ENCODE measurements at regions not wholly inside any gene's neighbourhood (a gene's known extent, or its start where the extent isn't known, plus 50 kb on each side); places are given as distances from the start of the nearest gene placed in this dataset.

- no peak for TF ChIP-seq EP300 (conservative IDR thresholded peaks at IDR 0.05; ENCODE audit: poor library complexity, severe bottlenecking)
- TF ChIP-seq CTCF (IDR thresholded peaks at IDR 0.05; ENCODE audit: poor library complexity, severe bottlenecking): no peak
- no peak for TF ChIP-seq POLR2AphosphoS5 (IDR thresholded peaks at IDR 0.05)
- no peak for TF ChIP-seq RAD21 (conservative IDR thresholded peaks at IDR 0.05)
- TF ChIP-seq TAF1 (IDR thresholded peaks at IDR 0.05; ENCODE audit: low read depth): no peak
- no peak for TF ChIP-seq SMC3 (conservative IDR thresholded peaks at IDR 0.05; ENCODE audit: poor library complexity)
- no peak for TF ChIP-seq EZH2 (IDR thresholded peaks at IDR 0.05; ENCODE audit: borderline replicate concordance, insufficient read depth, low read length, poor library complexity, severe bottlenecking)
- TF ChIP-seq REST (IDR thresholded peaks at IDR 0.05; ENCODE audit: borderline replicate concordance): no peak
Measured at GRCh38 chr6:14187406-14187805, 69.8 kb downstream of the CD83 start.
